HG02938 (cell line): ENCODE measurements at regions not wholly inside any gene's neighbourhood (a gene's known extent, or its start where the extent isn't known, plus 50 kb on each side); places are given as distances from the start of the nearest gene placed in this dataset.
"Not testable (repeated sequence)": the region's sequence is repeated elsewhere in the genome, so short reads cannot be mapped to it uniquely, and the experiment has no call there.

ENCODE experiments used
- ATAC-seq: cut with Tn5 transposase; IDR thresholded peaks from one replicate; pipeline ENCODE4 v1.9.1; 2021; ENCODE audit warnings: mild to moderate bottlenecking, moderate library complexity; ENCODE audit not compliant: unreplicated experiment

DNA sequence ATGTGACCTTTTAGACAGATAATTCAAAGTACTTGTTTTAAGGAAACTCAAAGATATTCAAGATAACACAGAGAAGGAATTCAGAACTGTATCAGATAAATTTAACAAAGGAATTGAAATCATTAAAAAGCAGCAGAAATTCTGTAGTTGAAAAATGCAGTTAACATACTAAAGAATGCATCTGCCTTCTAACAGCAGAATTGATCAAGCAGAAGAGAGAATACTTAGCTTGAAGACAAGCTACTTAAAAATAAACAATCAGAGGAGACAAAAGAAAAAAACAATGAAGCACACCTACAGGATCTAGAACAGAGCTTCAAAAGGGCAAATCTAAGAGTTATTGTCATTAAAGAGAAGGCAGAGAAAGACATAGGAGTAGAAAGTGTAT lies 123.0 kb upstream of the TET2 start:
- no peak for ATAC-seq

DNA sequence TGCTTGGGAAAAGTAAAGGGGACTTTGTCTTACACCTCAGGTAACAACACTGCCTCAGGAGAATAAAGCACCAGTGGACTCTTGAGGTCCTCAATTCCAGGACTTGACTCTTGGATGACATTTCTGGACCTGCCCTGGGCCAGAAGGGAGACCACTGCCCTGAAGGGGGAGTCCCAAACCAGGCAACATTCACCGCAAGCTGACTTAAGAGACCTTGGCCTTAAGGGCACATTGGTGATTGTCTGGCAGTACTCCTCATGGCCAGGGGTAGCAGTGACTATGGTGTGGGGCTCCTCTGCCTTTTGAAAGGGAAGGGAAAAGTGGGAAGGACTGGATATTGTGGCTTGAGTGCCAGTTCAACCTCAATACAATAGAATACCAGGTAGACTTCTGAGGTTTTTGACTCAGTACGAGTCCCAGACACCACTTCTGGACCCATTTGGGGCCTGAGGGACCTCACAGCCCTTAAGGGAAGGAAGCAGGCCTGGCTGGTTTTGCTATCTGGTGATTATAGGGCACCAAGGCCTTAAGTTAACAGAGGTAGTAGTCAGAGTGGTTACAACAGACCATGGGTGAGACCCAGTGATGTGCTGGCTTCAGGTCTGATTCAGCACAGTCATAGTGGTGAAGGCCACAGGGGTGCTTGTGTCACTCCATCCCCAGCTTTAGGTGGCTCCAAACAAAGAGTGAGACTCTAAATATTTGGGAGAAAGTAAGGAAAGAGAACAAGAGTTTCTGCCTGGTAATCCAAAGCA lies 121.2 kb upstream of the TET2 start:
- no peak for ATAC-seq

DNA sequence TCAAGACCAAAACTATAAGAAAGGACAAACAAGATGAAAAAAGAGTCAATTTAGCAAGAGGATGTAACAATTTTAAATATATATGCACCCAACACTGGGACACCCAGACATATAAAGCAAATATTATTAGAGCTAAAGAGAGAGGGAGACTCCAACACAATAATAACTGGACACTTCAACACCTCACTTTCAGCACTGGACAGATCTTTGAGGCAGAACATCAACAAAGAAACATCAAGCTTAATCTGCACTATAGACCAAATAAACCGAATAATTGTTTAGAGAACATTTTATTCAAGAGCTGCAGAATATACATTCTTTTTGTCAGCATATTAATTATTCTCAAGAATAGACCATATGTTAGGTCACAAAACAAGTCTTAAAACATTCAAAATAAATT lies 109.7 kb upstream of the TET2 start:
- ATAC-seq = no peak

DNA sequence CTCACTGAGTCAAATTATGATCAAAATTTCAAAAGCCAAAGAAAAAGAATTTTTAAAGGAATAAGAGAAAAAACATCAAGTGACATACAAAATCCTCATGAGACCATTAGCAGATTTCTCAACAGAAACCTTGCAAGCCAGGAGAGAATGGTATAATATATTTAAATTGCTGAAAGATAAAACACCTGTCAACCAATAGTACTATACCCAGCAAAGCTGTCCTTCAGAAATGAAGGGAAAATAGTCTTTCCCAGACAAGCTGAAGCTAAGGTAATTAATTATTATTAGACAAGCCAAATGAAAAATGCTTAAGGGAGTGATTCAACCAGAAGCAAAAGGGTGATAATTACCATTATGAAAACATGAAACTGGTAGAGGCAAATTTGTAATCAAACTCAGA lies 104.2 kb upstream of the TET2 start:
- ATAC-seq = no peak

DNA sequence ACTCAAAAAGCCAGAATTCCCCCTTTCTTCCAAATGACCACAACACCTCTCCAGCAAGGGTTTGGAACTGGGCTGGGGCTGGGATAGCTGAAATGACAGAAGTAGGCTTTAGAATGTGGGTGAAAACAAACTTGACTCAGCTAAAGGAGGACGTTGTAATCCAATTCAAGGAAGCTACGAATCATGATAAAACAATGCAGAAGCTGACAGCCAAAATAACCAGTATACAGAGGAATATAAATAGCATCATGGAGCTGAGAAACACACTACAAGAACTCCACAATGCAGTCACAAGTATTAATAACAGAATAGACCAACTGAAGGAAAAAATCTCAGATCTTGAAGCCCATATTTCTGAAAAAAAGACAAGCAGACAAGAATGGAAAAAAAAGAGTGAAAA lies 95.8 kb upstream of the TET2 start:
- ATAC-seq = no peak

DNA sequence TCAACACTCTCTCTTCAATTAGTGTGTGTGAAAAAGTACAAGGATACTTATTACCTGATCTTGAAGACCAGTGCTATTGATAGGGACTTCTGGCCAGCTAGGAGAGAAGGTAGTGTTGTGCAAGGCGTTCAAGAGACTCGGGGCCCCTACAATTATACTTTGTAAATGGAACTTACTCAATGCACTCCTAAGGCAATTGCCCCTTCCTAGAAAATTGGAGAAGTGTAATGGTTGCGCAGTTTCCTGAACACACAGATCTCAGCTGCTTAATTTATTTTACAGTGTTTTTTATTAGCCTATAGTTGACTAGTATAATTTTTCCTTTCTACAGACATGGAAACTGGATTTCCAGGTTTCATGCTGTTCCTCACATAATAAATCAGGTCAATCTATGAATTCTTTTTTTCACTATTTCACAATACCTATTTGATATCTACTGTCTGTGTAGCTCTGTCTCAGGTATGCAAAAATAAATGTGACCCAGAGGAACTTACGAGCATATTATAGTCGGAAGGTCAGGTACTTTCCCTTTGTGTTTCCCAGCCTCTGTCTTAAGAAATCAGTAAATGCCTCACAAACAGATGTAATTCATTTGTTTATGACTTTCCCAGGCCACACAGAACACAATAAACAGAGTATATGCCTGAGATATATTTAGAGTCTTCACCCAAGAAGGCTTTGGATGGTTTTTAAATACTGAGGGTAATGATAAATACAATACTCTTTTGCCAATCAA lies 89.1 kb upstream of the TET2 start:
- no peak for ATAC-seq

DNA sequence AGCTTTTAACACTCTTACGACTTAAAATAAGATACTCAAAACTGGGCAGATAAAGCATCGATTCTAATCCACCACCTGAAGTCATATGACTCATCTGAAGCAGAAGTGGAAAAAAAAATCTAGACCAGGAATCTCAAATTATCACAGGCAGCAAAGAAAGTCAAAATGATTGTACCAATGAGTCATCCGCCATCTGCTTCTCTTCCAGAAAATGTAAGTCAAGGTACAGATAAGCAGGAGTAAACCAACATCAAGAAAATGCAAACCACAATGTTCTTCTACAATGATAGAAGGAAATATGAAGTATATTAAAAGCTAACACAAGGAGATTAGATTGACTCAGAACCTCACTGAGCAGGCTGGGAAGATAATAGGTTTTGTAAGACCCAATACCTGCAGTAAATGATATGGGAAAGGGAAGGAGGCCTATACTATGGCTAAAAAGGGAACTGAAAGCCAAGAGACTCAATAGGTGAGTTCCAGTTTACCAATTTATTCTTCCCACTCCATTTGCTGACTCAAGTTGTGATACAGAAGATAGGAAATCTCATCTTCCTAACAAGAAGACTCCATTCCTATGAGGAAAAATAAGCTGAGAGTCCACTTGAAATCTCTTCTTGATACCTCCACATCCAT lies 88.4 kb upstream of the TET2 start:
- no peak for ATAC-seq

DNA sequence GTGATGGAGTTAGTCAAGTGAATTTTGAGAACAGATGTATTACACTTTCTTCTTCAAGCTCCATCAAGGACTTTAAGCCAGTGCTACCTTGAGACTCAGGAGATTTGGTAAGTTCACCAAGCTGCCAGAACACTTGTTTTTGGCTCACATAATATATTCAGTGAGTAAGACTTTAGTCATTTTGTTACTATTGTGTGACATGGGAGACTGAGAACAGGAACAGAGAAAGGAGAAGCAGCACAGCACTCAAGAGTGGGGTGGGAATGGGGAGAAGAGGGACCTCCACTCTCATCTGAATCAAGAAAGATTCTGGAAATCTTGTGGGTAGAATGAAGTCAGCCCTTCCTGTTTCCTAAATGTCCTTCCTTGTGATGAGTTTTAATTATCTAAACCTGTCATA lies 87.3 kb upstream of the TET2 start:
- peak; percentile 18 for ATAC-seq

DNA sequence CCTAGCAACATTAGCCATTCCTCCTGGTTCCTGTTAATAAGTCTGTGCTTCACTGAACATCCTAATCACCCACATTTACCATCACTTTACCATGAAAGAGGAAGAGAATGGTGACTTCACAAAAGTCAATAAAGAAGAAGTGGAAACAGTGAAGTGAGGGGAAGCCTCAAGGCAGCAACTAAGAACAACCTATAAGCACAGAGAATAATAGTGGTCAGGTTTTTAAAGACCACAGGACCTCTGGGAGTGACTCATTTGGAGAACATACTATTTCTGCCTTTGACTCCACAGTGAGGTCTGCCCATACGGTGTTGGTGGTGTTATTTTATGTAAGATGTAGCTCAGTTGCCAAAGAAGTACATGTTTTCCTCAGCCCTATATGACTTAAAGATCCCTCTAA lies 86.0 kb upstream of the TET2 start:
- peak; percentile 94 for ATAC-seq

DNA sequence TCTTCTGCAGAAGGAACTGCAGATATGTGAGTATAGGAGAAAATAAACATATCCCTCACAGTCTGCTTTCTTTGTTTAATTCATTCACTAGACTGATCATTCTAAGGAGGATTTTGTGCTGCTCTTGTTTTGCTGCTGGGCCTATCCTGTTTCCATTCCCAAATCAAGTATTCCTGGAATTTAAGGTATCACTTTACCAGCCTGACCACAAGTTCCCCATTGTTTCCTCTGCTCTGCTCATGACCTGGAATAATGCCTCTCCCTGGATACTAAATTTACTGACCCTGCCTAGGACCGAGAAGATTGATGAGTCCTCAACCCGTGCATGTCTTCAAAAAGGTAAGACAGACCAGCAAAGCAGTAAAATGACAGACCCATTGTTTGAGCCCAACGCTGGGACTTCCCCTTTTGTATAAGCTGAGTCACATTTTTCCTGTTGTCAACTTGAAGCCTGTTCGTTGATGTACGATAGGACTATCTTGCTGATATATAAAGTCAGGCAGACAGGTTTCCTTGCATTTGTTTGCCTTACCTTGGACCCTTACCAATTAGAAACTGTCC lies 85.5 kb upstream of the TET2 start:
- peak; percentile 23 for ATAC-seq

DNA sequence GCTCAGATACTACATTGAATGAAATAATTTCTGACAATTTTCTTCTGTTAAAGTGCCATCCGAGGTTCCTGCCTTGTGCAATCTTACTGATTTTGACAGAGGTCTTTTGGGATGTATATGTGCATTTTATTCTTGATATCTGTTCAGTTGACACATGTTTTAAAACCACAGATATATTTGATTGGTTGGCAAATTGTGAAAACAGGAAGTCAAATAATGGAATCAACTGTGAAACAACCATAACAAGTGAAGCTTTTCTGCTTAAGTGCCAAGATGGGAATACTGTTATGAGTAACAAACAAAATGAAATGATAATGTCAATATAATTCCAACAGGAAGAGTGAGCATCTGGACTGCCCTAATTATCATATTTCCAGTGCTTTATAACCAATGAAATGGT lies 84.9 kb upstream of the TET2 start:
- ATAC-seq = no peak

DNA sequence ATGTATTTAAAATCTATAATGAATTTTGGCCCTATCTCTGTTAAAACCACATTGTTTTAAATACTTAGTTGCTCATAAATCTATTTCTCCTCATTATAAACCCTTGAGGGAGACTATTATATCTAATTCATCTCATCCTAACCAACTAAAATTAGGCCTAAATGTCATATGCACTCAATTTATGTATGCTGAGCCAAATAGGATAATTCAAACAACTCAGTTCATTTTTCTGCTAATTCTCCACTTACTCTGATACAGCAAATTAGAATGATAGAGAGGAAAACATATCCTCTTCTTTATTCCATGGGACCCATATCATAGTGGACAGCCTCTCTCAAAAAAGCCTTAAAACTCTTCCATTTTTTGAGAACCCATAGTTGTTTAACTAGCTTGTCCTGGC lies 80.3 kb upstream of the TET2 start:
- ATAC-seq = no peak

DNA sequence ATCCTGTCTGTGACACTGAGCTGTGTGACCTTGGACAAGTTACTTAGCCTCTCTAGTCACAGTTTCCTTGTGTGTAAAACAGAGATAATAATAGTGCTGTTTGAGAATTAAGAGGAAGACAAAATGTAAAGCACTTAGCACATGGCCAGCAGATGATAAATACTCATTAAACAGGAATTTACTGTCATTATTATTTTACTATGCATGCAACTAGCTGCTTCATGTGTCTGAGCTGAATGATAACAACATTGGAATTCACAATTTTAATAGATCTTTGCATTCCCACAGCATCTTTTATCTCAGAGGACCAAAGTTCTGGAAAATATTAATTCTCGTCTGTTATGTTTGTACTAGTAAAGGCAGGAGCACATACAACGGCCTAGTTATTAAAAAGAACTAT lies 79.2 kb upstream of the TET2 start:
- ATAC-seq = no peak

DNA sequence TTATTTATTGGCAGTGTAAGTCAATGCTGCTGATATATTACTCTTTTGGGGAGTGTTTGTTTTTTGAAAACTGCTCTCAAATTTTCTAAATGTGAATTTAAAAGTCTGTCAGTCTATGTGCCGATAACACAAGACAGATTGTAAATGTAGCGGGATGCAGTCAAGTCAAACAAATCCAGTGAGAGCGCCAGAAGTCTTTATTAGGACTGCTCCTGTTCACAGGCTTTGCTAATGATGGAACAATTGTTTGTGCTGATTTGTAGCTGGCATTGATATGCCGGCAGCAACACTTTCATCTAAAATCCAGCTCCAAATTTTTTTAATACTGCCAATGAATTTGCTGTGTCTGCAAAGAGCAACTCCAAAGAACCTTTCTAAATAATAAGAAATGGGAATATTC lies 78.7 kb upstream of the TET2 start:
- no peak for ATAC-seq

DNA sequence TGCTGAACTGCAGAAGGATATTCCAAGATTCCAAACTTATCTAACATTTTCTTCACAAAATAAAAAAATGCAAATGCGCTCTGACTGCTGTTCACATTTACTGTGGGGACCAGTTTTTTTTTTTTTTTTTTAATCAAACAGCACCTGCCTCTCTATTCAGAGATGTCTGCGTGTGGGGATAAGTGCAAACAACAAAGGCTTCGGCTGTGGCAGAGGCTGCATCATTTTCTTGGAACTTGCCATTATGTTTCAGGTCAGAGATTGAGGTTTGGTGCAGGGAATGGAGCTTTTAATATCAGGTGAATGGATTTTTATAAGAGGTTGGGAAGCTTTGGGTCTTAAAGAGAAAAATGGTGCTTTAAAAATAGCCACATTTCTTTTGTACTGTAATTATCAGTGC lies 78.2 kb upstream of the TET2 start:
- ATAC-seq = no peak

DNA sequence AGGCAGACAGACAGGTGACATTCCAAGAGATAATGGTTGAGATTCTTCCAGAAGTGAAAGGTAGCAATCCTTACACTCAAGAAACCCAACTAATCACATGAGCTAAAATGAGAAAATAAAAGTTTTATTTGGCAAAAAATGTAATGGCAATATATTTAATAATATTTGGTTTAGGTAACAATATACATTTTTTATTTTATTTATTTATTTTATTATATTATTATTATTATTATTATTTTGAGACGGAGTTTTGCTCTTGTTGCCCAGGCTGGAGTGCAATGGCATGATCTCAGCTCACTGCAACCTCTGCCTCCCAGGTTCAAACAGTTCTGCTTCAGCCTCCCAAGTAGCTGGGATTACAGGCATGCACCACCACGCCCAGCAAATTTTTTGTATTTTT lies 74.6 kb upstream of the TET2 start:
- ATAC-seq = not testable (repeated sequence)

DNA sequence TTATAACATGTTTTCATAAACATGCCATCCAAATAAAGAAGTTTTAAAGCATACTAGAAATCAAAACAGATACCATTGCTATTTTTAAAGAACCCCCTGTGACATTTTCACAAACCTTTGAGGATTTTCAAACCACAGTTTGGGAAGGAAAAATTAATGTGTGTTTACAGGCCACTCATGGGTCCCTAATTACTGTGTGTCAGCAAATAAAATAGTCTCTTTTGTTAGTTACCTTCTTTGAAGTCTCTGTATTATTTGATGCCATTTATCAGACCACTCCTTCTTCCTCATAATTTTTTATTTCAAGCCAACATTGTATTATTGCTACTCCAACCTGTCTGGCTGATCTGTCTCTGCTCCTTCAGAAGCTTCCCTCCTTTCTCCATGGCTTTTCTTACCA lies 72.6 kb upstream of the TET2 start:
- ATAC-seq = no peak

DNA sequence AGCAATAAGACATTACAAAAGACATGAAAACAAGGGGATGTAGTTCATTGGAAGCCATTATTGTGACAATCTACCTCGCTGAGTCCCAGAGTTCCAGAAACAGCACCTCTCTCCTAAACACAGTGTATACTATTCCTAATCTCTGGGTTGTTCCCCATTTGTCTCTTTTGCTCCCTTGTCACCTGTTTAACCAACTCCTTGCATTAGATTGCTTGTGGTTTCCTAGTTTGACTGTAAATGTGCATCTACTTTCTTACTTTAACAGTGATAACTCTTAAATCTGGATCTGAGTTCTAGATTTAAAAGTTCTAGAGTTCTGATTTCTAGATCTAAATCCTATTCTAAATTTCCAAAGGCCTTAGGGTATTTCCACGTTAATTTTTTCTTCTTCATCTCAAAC lies 71.6 kb upstream of the TET2 start:
- no peak for ATAC-seq

DNA sequence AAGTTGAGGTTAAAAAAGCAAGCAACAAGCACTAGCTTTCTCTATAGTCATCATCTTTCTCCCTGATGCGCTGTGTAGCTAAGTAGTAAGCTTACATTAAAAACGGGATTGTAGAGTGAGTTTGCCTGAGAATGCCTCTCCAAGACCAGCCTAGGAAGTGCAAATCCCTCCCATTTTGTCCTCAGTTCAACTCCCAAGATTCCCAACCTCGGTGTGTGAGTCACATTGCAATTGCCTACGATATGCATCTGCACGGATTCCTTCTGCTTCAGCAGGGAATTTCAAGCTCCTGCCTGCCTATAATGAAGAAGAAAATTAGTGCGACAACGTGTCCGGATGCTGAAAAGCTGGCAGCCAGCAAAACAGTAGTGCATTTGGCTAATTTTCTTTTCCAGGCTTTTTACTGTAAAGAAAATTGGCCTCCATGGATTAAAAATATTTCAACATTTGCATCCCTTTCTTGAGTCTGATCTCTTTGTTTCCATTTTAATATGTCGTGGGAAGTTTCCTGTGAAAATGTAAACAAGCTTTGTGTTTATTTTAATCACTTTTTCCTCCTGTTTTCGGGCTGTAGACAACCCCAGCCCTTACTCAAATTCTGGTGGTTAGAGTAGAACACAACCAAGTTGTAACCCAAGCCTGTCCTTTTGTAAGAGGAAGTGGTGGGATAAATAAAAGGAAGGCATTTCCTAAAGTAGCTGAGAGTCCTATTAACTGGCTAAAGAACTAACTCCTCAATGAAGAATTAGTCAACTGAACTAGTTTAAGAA lies 58.4 kb upstream of the TET2 start:
- ATAC-seq = no peak

DNA sequence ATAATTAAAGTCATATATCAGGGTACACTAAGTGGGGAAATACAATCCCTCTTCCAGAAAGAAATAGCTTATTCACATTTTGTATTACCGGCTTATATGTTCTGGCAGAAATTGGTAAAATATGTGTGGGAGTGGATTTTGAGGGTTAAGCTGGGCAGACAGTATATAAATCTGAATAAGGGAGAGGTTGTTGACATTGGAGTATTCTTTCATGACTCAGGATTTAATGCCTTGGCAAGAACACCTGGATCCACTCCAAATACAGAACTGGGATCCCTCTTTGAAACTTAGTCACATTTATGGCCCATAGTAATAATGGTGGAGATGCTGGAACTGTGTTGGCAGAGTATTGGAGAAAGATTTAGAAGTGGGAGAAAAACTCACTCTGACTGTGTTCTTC lies 54.3 kb upstream of the TET2 start:
- no peak for ATAC-seq

DNA sequence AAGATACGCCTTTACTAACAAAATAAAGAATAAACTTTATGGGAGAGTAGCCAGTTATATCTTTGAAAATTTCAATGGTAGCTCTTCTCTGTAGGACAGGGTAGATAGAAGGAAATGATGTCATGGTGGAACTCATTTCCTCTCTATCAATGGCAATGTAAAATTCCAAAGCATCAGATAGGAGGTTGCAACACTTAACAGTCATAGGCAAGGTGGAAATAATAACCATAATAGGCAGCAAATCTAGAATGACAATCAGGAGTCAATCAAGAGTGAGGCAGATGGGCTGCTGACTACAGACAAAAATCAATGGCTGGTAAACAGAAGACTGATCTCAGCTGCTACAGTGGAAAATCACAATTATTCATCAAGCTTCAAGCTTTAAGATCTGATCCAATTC lies 53.9 kb upstream of the TET2 start:
- no peak for ATAC-seq
